Coronary artery (tissue), 2 donors: ENCODE measurements at regions not wholly inside any gene's neighbourhood (a gene's known extent, or its start where the extent isn't known, plus 50 kb on each side); places are given as distances from the start of the nearest gene placed in this dataset.
"Not testable (repeated sequence)": the region's sequence is repeated elsewhere in the genome, so short reads cannot be mapped to it uniquely, and the experiment has no call there.

Experiments used
- DNase-seq: peaks from one replicate; pipeline ENCODE4 v3.0.0-alpha.2; 2017; ENCODE audit warnings: low spot score
- H3K27ac ChIP-seq, 2 donors: fragments of 200-600 bp; sonication (generic); one replicate each; pipeline ENCODE4 v1.5.1; 2016 to 2019
- H3K4me3 ChIP-seq: fragments of 200-600 bp; sonication (generic); 2 replicates; pipeline ENCODE4 v1.5.1; 2016; ENCODE audit warnings: mild to moderate bottlenecking, moderate library complexity
- CTCF ChIP-seq: fragments of 200-600 bp; sonication (generic); IDR thresholded peaks from one replicate; pipeline ENCODE4 v1.5.1; 2019; ENCODE audit warnings: antibody characterized with exemption

GRCh38 chr9:71608021-71608420, 160.3 kb downstream of the CEMIP2 start:
- Histone ChIP-seq H3K27ac (no peak overlapping the region), H3K4me3 (no peak overlapping the region)
- no peak for DNase-seq
- no peak for TF ChIP-seq CTCF

DNA sequence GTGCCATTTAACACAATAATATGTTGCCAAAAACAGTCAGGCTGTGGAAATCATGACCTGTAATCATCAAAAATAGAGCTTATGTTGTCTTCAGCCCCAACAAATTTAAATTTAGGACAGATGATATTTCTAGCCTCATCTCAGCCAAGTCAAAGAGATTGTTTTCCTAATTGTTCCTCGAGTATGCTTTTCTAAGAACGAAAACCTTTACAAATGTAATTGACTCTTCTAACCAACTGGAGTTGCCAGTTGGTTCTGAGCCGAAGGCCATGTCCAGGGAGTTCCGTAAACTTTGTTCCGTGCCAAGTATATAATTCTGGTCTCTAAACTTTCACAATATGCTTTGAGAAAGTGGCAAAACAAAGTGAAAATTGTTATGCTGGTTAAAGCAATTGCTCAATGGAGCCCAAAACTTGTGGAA, 160.8 kb downstream of the CEMIP2 start:
- DNase-seq: no peak
- Histone ChIP-seq H3K27ac (no peak overlapping the region), H3K4me3 (no peak overlapping the region)
- TF ChIP-seq CTCF: no peak

- H3K27ac ChIP-seq: no peak overlapping the region
- no peak overlapping the region for H3K4me3 ChIP-seq
- DNase-seq: no peak
- TF ChIP-seq CTCF: no peak
Measured at GRCh38 chr9:71604197-71605063, 163.9 kb downstream of the CEMIP2 start.

GRCh38 chr9:71602652-71603051, 165.7 kb downstream of the CEMIP2 start:
- no peak for TF ChIP-seq CTCF
- DNase-seq: no peak
- no peak overlapping the region for H3K4me3 ChIP-seq

DNA sequence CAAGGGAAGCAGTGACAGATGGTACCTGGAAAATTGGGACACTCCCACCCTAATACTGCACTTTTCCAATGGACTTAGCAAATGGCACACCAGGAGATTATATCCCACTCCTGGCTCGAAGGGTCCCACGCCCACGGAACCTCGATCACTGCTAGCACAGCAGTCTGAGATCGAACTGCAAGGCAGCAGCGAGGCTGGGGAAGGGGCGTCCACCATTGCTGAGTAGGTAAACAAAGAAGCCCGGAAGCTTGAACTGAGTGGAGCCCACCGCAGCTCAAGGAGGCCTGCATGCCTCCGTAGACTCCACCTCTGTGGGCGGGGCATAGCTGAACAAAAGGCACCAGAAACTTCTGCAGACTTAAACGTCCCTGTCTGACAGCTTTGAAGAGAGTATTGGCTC, 172.6 kb downstream of the CEMIP2 start:
- not testable (repeated sequence) for DNase-seq, H3K27ac ChIP-seq, H3K4me3 ChIP-seq

More at GRCh38 chr9:71602652-71603051, 165.7 kb downstream of the CEMIP2 start:
- no peak overlapping the region for H3K27ac ChIP-seq

GRCh38 chr9:71594541-71594940, 173.8 kb downstream of the CEMIP2 start:
- TF ChIP-seq CTCF: no peak
- no peak overlapping the region for H3K4me3 ChIP-seq
- DNase-seq: no peak
- no peak overlapping the region for H3K27ac ChIP-seq

GRCh38 chr9:71592400-71592799, 175.9 kb downstream of the CEMIP2 start:
- no peak for DNase-seq
- H3K4me3 ChIP-seq: no peak overlapping the region
- TF ChIP-seq CTCF: no peak
- no peak overlapping the region for H3K27ac ChIP-seq
